ENCODE measurements at regions not wholly inside any gene's neighbourhood (a gene's known extent, or its start where the extent isn't known, plus 50 kb on each side); places are given as distances from the start of the nearest gene placed in this dataset.

DNA sequence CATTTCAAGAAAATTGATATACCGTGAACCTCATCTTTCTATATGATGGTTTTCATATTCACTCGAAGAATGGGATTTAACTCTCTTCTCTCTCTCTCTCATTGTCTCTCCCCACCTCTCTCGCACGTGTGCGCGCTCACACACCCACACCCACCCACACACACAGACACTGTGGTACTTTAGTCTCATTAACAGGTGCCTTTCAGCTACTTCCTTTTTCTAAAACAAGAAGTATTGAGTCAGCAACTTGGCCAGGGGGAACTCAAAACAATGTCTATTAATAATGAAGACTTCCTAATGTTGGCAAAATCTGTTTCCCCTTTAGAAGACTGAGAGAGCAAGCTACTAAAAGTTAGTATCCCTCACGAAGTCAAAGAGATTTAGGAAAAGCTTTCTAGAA lies 150.7 kb downstream of the TMCO5A start:
- no peaks in the 10 kb centered on the region for H3K36me3 ChIP-seq
- H3K4me3 ChIP-seq: no peak overlapping the region
- H3K27ac ChIP-seq (replicated peaks): peak overlapping the region; percentile 38
- no peak for DNase-seq
- H3K4me1 ChIP-seq: peaks cover 16% of the 10 kb centered on the region
- H3K9me3 ChIP-seq (replicated peaks): no peaks in the 10 kb centered on the region
- no peaks in the 10 kb centered on the region for H3K27me3 ChIP-seq (ENCODE audit: low read depth)
- TF ChIP-seq, protein P1, sequence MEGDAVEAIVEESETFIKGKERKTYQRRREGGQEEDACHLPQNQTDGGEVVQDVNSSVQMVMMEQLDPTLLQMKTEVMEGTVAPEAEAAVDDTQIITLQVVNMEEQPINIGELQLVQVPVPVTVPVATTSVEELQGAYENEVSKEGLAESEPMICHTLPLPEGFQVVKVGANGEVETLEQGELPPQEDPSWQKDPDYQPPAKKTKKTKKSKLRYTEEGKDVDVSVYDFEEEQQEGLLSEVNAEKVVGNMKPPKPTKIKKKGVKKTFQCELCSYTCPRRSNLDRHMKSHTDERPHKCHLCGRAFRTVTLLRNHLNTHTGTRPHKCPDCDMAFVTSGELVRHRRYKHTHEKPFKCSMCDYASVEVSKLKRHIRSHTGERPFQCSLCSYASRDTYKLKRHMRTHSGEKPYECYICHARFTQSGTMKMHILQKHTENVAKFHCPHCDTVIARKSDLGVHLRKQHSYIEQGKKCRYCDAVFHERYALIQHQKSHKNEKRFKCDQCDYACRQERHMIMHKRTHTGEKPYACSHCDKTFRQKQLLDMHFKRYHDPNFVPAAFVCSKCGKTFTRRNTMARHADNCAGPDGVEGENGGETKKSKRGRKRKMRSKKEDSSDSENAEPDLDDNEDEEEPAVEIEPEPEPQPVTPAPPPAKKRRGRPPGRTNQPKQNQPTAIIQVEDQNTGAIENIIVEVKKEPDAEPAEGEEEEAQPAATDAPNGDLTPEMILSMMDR (IDR thresholded peaks at IDR 0.05; ENCODE audit: borderline replicate concordance): no peak
- intact Hi-C loops (cut with micrococcal nuclease): no loop called here

DNA sequence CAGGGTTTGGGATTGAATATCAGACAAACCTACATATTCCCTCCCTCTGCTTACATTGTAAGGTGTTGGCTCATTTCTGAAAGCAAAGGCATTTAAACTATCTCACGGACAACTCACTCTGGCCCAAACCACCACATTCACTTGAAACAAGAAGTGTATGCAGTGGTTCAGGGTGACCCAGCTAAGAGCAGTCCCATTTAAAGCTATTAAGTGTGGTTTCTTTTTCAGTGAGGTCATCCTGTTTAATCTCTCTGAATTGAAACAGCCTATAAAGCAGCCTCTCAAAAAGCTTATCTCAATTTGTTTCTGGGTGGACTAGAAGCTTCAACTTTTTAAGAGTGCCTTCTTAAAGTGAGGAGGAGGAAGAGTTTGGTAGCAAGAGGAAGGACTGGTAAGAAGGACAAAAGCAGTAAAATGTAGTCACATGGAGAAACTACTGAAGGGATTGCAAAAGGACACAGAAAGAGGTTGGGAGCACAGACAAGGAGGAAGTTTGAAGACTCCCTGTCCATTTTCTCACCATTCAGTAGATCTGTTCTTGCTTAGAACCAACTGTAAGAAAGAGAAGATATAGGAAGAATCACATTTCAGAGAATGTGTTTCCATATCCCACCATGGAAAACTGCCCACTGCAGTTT lies 151.6 kb downstream of the TMCO5A start:
- no peak overlapping the region for H3K4me3 ChIP-seq
- TF ChIP-seq, protein P1 (IDR thresholded peaks at IDR 0.05; ENCODE audit: borderline replicate concordance): no peak
- intact Hi-C loops (cut with micrococcal nuclease): no loop called here
- no peaks in the 10 kb centered on the region for H3K36me3 ChIP-seq
- no peaks in the 10 kb centered on the region for H3K9me3 ChIP-seq (replicated peaks)
- no peaks in the 10 kb centered on the region for H3K27me3 ChIP-seq (ENCODE audit: low read depth)
- peak overlapping the region; percentile 38 for H3K27ac ChIP-seq (replicated peaks)
- H3K4me1 ChIP-seq: peaks cover 16% of the 10 kb centered on the region
- no peak for DNase-seq

DNA sequence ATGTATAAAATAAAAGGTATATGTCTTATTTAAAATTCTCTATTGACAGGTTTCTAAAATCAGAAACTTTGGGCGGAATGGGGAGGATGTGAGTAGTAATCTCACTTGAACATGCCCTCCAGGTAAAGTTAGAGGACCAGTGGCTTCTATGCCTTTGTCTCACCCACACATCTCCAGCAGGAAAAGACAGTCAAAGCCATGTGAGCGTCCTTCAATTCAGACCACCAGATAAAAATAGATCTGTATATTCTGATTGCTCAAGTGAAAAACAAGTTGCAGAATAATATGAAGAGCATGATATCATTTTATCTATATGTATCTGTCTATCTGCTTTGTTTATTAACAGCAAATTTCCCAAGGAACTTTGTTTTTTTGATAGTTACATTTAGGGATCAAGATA lies 152.2 kb downstream of the TMCO5A start:
- Histone ChIP-seq H3K4me1 (peaks cover 16% of the 10 kb centered on the region), H3K27ac (replicated peaks) (peak overlapping the region; percentile 38), H3K4me3 (no peak overlapping the region), H3K9me3 (replicated peaks) (no peaks in the 10 kb centered on the region), H3K27me3 (ENCODE audit: low read depth) (no peaks in the 10 kb centered on the region), H3K36me3 (no peaks in the 10 kb centered on the region)
- TF ChIP-seq, protein P1 (IDR thresholded peaks at IDR 0.05; ENCODE audit: borderline replicate concordance): no peak
- intact Hi-C loops (cut with micrococcal nuclease): no loop called here
- DNase-seq: no peak

DNA sequence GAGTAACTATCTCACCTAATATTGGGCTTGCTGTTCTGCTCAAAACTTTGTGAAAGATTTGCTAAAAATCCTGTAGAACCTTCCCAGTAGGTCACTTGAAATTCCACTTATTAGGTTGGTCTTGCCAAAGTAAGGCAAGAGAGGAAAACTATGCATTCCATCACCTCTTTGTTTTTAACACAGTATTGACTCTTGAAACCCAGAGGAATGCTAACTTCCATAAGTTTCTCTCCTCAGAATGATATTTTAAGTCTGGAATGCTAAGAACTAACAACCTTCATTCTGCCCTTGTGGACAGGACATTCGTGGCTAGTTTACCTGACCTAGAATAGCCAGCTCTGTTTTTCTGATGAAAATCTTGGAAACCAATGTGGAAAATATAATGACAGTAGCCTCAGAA lies 154.5 kb downstream of the TMCO5A start:
- H3K4me1 ChIP-seq: peaks cover 16% of the 10 kb centered on the region
- TF ChIP-seq, protein P1 (IDR thresholded peaks at IDR 0.05; ENCODE audit: borderline replicate concordance): no peak
- H3K27me3 ChIP-seq (ENCODE audit: low read depth): no peaks in the 10 kb centered on the region
- H3K4me3 ChIP-seq: no peak overlapping the region
- no peaks in the 10 kb centered on the region for H3K36me3 ChIP-seq
- peak overlapping the region; percentile 73 for H3K27ac ChIP-seq (replicated peaks)
- H3K9me3 ChIP-seq (replicated peaks): no peaks in the 10 kb centered on the region
- intact Hi-C loops (cut with micrococcal nuclease): no loop called here
- DNase-seq: no peak

DNA sequence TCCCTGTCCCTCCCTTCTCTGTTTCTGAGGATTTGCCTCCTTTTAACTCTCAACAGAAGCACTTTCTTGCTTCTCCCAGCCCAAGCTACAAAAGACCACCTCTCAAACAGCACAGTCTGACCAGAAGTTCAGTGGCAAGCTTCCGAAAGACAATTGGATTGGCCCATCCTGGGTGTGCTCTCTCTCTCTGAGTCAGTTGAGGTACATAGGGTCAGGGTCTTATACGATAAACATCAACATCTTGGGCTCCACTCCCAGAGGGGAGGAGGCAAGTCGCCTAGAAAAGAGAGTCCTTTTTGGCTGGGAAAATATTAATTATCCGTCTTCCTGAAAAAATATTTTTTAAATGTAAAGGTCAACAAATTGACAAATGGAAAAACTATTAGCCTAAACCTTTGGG lies 155.8 kb downstream of the TMCO5A start:
- no peak overlapping the region for H3K4me3 ChIP-seq
- no peaks in the 10 kb centered on the region for H3K27me3 ChIP-seq (ENCODE audit: low read depth)
- no peak for DNase-seq
- intact Hi-C loops (cut with micrococcal nuclease): no loop called here
- no peaks in the 10 kb centered on the region for H3K9me3 ChIP-seq (replicated peaks)
- peak overlapping the region; percentile 73 for H3K27ac ChIP-seq (replicated peaks)
- H3K4me1 ChIP-seq: peaks cover 12% of the 10 kb centered on the region
- no peaks in the 10 kb centered on the region for H3K36me3 ChIP-seq
- TF ChIP-seq, protein P1 (IDR thresholded peaks at IDR 0.05; ENCODE audit: borderline replicate concordance): no peak
